ENCODE measurements at regions not wholly inside any gene's neighbourhood (a gene's known extent, or its start where the extent isn't known, plus 50 kb on each side); places are given as distances from the start of the nearest gene placed in this dataset.

- TF ChIP-seq CTCF (IDR thresholded peaks at IDR 0.05; ENCODE audit: low read depth, low read length), result no peak
- no peak for TF ChIP-seq EZH2phosphoT487 (IDR thresholded peaks at IDR 0.05; ENCODE audit: low read depth)
Observed at GRCh38 chr18:4691836-4692235, 236.7 kb upstream of the DLGAP1 start.
